Stimulated activated CD4-positive, alpha-beta T cell treated with anti-CD3 and anti-CD28 coated beads, TNF-alpha, amount 100 ng/mL, for 48 hours (primary cell): ENCODE measurements at regions not wholly inside any gene's neighbourhood (a gene's known extent, or its start where the extent isn't known, plus 50 kb on each side); places are given as distances from the start of the nearest gene placed in this dataset.
"Not testable (repeated sequence)": the region's sequence is repeated elsewhere in the genome, so short reads cannot be mapped to it uniquely, and the experiment has no call there.

Experiments
- DNase-seq, 3 donors: peaks; one replicate each; pipeline ENCODE4 v3.0.0-alpha.2; 2020; ENCODE audit warnings: low read depth in 3 of 3

DNA sequence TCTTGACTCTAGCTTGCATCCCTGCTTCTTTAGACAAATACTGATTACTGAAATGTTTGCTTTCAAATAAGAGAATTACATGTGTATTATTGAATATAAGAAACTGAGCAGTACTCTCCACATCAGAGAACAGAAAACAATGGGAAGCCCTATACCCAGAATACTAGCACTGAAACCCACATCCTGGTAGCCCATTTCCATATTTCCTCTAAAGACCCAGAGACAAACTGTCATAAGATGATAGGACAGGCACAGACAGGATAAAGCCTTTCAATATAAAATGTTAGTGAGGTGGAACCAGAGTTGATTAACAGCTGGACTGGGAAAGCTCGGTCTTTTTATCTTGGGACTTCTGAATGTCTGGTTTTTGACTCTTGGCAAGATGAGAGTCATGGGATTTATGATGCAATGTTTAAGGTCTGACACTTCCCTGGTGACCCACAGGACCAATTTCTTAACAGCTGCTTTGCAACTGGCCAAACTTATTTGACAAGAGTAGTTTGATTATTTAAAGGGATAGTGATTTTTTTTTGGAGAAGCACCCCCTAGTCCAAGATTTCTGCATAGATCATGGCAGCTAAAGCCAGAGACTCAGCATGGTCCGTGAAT lies 166.9 kb upstream of the ATXN7L3B start:
- DNase-seq: no peak

DNA sequence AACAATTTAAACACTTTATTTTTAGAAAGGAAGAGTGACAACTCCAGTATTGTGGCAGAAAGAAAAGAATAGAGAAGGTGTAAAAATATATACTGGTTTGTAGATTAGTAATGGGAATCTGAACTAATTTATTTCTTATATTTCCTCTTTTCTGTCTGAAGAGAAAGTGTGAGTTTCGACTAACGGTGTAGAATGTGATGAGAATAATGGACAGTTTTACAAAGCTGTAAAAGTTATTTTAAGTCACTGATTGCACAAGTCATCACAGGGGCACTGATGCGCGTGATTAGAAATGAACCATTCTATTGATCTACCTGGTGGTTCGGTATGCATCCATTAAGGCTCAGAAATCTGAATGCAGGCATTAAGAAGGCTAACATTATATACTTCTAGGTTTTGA lies 158.5 kb upstream of the ATXN7L3B start:
- no peak for DNase-seq

DNA sequence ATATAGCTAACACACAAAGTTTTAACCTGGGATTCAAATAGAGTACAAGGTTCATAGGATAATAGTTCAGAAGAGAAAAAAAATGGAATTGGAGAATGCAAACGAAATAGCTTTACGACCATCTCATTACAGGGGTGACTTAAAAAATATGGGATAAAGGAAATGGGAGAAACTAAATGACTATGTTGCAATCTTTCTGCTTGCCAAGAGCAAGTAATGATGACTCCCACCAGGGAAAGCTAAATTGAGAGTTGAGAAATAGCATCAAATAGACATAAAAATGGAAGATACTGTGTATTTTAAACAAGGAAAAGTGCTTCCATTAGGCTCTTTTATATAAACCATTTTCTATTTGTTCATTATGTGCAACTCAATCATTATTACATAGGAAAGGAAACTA lies 155.7 kb upstream of the ATXN7L3B start:
- no peak for DNase-seq

DNA sequence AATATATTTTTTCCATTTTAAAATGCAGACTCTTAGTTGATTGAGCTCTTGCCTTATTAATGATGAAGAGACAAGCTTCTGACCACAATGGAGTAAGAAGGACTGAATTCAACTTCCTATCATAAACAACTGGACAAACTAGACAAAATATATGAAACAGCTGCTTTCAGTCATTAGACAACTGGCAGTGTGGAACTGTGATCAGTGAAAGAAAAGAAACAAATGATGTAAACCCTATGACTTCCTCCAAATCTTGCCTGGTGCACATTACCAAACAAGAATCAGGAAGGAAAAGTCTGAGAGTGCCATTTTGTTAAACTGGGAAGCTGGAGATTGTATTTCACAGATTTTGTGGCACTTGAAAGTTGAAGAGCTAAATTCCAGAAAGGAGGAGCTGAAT lies 154.7 kb upstream of the ATXN7L3B start:
- no peak for DNase-seq

DNA sequence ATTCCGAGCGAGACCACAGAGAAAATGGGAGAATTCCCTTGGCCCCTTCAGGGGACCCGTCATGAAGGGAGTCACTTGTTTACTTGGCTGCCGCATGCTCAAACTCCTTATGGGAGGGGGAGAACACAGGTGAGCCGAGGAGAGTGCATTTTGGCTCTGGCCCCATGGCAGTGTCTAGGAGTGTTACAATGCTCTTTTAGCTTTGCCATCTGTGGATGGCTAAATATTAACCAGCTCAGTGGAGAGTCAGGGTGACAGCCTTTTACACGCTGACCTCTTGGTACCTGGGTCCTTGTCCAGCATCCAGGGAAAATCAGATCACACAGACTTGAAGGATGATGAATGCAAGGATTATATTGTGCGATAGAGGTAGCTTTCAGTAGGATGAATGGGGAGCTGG lies 146.4 kb upstream of the ATXN7L3B start:
- DNase-seq: no peak

DNA sequence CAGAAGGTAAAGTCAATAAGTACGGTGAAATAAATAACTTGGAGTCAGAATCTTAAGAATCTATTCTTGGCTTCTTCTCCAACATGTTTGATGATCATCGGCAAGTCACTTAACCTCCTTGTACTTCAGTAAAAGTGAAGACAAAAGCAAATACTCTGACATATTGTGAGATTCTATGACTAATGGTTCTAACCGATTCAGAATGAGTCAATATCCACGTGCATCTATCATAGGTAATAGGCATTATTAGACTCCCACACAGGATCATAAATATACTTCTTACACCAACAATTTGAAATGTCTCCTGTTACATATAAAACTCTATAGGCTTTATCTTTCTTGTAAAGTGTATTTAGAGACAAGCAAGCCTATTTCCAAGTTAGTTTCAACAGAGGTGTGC lies 144.4 kb upstream of the ATXN7L3B start:
- no peak for DNase-seq

DNA sequence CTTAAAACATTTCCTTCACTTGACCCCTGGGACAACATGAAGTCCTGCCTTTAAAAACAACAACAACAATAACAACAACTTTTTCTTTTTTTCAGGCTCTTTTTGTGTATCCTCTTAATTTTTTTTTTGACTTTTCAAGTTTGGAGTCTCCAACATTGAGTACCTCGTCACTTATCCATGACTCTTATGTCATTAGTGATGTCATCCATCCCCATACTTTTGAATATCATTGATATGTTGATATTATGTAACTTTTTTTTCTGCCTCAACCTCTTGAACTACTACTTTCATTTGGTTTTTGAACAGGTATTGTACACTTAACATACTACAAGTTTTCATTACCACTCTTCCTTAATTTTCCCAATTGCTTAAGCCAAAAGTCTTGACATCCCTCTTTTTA lies 143.0 kb upstream of the ATXN7L3B start:
- DNase-seq: no peak

DNA sequence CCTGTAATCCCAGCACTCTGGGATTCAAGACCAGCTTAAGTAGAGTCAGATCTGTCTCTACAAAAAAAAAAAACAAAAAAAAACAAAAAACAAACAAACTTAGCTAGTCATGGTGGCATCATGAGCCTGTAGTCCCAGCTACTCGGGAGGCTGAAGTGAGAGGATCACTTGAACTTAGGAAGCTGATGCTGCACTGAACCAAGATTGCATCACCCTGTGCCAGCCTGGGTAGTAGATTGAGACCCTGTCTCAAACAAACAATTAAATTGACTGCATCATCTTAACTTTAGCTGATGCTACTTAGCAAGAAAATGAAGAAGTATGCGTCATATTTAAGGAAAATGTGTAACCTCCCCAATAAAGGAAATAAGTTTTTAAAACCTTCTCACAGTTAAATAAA lies 136.6 kb upstream of the ATXN7L3B start:
- no peak for DNase-seq

DNA sequence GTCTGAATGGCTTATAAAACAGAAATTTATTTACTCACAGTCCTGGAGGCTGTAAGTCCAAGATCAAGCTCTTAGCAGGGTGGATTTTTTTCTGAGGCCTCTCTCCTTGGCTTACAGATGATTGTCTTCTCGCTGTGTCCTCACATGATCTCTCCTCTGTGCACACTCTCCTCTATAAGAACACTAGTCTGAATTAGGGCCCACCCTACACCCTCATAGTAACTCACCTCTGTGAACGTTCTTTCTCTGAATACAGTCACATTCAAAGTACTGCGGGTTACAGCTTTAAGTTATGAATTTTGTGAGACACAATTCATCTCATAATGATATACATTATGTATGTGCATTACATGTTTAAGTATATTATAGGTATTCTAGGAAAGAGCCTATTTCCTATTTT lies 135.7 kb upstream of the ATXN7L3B start:
- DNase-seq: no peak

DNA sequence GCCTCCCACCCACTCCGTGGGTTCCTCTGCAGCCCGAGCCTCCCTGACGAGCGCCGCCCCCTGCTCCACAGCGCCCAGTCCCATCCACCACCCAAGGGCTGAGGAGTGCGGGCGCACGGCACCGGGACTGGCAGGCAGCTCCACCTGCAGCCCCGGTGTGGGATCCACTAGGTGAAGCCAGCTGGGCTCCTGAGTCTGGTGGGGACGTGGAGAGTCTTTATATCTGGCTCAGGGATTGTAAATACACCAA lies 134.5 kb upstream of the ATXN7L3B start:
- not testable (repeated sequence) for DNase-seq

DNA sequence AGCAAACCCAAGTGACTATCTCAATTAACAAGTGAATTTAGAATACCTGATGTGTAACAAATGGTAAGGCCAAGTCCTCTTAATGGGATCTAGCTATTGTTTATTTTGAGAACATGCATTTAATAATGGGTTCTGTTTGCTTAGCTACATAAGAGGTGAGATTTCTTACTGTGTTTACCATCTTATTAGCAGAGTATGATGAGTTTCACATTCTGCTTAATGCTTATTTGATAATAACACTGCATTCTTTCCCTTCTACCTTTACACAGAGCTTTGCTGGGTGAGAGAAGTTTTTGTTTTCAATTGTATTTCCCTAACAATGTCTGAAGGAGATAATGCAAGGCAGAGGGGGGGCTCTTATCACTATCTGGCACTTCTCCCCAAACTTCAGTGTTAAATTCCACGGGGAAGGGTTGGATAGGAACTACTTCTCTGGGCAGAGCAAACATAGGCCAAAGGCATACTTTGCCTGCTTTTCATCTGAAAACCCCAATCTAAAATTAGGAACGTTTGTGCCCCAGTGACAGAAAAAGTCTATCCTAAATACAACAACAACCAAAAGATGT lies 129.0 kb upstream of the ATXN7L3B start:
- DNase-seq: no peak

DNA sequence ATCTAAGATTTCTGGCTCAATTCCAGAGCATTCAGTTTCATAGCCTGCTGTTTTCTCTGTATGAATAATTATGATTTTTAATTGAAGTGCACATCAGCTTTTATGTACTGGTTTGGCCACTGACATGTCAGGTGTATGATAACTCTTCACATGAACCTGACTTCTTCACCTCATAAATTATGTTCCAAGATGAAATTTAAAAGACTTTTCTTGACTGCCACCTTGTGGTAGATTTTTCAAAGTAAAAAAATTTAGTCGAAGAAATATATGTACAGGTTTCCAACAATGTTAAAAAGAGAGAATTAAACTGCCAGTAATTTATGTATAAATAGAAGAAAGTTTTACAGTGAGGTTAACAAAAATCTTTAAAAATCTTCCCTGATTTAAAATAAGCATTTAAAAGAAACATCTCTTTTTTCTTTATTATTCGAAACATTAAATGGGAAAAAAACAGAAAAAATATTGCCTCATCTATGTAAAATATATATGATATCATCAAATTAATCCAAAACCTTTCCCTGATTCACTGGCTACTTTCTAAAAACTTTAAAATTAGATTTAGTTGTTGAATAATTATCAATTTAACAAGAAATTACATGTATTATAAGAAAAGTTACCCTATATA lies 124.9 kb upstream of the ATXN7L3B start:
- no peak for DNase-seq

DNA sequence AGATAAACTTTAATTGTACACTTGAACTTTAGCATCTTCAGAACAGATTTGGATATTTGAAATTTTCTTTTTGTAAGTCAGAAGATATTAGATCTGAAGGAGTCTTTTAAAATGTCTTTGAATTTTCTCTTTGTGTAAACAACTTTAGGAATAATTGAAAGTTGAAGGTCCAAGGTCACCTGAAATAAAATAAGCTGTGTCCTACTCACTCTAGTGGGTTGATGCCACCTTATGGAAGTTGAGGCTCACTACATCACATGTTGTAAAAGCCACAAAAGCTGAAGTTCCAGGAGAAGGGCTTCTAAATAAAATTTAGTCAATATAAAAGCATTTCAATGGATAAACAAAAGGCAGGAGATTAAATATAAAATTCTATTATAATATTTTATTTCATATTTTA lies 122.0 kb upstream of the ATXN7L3B start:
- DNase-seq: no peak

DNA sequence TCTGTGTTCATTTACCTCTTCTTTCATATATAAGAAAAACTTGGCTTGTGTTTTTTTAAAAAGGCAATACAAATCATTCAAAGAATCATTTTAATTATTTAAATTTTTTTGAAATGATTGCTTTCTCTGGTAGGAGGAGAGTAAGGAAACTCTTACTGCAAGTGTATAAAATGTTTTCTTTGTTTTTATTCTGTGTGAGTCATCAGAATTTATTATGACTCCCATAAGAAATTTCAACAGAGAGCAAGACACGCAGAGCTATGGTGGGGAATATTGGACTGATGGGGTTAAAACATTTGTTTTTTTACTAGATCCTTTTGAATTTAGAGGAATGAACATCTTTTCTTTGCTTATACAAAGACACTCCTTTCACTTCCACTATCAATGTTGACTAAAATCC lies 119.1 kb upstream of the ATXN7L3B start:
- DNase-seq: no peak

DNA sequence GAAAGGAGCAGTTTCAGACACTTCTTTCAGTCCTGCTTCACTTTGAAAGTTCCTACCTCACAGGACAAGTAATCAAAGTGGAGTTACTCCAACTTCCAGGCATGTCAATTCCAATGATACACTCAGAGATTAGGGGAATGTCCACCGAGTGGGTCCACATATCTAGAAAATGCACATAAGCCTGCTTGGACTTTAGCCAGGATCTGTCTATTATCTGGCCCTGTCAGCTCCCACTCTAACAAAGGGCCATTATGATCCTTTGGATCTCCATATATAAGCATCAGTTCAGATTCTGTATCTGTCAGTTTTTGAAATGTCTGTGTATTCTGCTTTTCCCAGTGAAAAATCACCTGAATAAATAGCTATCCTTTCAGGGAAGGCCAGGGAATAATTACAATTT lies 112.9 kb upstream of the ATXN7L3B start:
- DNase-seq: no peak

DNA sequence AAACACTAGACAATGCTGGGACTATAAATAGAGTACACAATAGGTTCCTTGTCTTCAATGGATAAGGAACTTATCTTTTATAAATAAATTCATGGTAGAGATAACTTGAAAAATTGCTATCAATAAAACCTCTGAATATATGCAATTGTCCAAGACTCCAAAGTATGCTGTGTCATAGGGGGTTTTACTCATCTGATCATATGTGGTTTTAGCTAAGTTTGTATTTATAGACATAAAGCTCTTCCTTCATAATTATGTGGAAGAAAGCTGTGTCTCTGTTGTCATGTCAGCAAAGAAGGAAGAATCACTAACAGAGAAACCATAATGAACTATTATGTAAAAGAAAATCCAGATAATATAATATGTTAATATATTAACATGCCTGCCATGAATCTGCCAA lies 111.5 kb upstream of the ATXN7L3B start:
- no peak for DNase-seq

DNA sequence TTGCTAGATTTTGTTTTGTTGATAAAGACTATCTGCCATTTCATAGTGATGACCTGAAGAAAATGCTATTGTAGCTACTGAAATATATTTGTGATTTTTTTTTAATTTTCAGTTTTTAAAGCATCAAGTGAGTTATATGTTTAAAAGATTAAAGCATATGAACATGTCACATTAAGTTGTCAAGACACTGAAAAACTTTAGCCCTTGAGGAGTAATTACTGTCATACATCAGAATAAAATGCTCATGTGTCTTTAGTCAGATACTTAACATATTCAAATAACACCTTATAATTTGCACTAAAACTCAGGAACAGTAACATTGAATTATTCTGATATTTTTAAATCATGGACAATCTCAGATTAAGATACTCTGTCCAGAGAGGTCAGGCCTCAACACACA lies 108.1 kb upstream of the ATXN7L3B start:
- no peak for DNase-seq

DNA sequence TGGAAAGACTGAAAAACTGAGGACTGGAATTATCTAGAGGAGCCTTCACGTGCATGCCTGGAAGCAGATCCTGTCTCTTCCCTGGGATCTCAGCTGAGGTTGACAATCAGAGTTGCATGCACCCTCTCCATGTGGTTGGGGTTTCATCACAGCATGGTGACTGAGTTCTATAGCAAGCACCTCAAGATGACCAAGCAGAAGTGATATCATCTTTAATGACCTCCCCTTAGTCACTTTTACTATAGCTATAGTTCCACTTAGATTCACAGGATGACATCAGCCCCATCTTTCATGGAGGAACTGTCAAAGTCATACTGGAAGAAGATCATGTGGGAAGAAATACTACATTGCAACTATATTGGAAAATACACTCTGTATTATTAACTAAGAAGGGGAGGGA lies 105.8 kb upstream of the ATXN7L3B start:
- DNase-seq: no peak

DNA sequence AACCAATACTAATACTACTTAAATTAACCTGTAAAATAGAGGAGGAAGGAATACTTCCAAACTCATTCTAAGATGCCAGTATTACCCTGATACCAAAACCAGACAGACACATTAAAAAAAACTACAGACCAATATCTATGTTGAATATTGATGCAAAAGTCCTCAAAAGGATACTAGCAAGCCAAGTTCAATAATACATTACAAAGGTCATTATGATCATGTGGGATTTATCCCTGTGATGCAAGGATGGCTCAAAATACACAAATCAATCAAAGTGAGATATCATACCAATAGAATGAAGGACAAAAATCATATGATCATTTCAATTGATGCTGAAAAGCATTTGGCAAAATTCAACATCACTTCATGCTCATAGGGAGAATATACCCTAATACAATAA lies 97.2 kb upstream of the ATXN7L3B start:
- DNase-seq: no peak

DNA sequence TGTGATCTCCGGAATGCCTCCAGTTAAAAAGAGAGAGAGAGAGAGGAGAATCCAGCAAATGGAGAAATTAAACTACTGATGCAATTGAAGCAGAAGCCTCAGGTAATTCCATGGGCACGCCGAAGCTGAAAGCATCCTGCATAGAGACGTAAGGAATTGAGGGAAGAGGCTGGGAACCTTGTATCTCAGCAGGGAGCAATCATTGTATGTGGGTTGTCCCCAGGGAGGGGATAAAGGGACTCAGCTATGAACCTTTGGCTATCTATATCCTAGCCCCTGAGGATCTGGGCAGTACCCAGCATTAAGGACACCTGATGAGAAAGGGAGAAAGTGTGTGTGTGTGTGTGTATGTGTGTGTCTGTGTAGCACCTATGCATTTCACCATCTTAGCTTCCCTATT lies 95.8 kb upstream of the ATXN7L3B start:
- no peak for DNase-seq

DNA sequence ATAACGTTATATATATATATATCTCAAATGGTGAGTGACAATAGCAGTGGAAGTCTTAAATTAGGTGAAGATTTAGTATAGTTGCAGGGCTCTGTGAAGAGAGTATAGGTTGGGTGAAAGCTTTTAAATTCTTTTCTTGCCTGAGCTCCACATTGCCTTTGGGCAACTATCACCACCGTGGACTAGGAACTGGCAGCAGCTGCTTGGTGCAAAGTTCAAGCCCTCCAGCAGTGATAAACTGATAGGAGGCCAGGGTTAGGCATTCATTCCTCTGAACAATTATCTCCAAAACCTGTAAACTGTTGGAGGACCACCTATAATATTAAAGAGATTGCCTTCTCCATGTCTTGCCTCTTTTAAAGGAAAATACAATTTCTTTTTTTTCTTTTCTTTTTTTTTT lies 91.2 kb upstream of the ATXN7L3B start:
- DNase-seq: no peak

DNA sequence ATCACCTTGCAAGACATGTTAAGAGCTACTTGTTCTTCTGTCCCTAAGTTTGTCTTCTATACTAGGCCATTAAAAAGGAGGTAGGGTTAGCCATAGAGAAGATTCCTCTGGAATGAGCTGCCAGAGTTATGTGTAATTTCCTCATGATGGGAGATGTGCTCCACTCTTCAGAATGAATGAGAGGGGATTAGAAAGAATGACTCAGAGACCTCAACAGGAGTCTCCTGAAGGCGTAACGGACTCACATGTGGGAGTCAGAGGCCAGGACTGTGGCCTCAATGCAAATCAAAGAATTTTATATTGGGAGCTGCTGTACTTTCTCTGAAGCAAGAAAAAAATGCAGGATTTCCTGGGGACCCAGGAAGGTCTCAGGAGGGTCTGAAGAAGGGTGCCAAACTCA lies 87.8 kb upstream of the ATXN7L3B start:
- no peak for DNase-seq

DNA sequence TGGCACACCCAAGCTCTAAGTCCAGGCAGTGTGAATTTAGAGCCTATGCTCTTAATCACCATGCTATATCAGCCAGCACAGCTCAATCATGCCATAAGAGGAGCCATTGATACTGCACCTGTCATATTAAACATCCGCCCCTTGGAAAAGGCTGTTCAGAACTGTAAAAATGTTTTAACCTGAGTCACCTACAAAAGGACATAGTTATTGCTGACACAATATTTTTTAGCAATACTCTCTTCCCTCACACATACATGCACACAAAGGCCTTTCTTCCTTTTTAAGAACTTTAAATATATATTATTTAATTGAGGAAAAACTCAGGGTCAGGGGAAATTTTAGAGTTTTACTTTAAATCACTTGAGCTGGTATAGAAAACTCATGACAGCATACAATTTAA lies 83.5 kb upstream of the ATXN7L3B start:
- DNase-seq: no peak

DNA sequence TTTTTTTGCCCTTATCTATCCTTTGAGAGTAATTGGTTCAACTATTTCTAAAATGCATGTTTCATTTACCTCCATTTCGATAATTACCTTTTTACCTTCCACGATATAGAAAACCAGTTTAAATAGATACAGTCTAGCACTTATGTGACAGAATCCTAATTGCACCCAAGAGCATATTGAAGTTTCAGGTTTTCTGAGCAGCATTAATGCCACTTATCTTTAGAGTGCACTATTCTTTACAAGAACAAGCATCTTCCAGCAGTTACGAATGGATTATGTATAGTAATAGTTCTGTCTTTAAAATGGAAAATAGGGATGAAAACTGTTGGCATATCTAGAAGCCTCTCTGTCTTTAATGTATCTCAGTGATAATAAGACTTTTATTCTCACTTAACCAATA lies 82.2 kb upstream of the ATXN7L3B start:
- no peak for DNase-seq
